IMR-90 (cell line): ENCODE measurements at regions not wholly inside any gene's neighbourhood (a gene's known extent, or its start where the extent isn't known, plus 50 kb on each side); places are given as distances from the start of the nearest gene placed in this dataset.

ENCODE experiments used
- ATAC-seq: fragments of 200-7000 bp; cut with Tn5 transposase; 2 replicates; pipeline ENCODE4 v1.9.1; 2020; ENCODE audit warnings: low read depth, mild to moderate bottlenecking, moderate library complexity
- BruUV-seq: library from RNA; stranded (reverse); fragments of 400-500 nt; replicated peaks from 2 replicates; lab custom pipeline; 2021; lab: Mats Ljungman, UMichigan
- CTCF ChIA-PET: fragments of 300-600 bp; formaldehyde crosslinking; extraction: SDS; loops from one replicate; lab custom pipeline; 2021; ENCODE audit warnings: antibody characterized with exemption; lab: Yijun Ruan, JAX
- POLR2A ChIA-PET: fragments of 300-600 bp; sonication (Branson Sonifier 250); formaldehyde crosslinking; loops from one replicate; lab custom pipeline; 2022; ENCODE audit warnings: antibody characterized with exemption; ENCODE audit not compliant: unreplicated experiment; lab: Charles Lee
- DNase-seq: peaks from one replicate; pipeline ENCODE4 v3.0.0; 2013
- H2AFZ ChIP-seq: replicated peaks from 2 replicates; pipeline ENCODE3; 2013; ENCODE audit warnings: low read length, mild to moderate bottlenecking; ENCODE audit not compliant: poor library complexity
- H2AK5ac ChIP-seq: 2 replicates; pipeline ENCODE4 v1.6.1; 2013; ENCODE audit warnings: low read depth, low read length, inconsistent platforms
- H2AK9ac ChIP-seq: replicated peaks from 2 replicates; pipeline ENCODE3; 2013; ENCODE audit warnings: mild to moderate bottlenecking, low read depth, low read length, moderate library complexity; ENCODE audit not compliant: poor library complexity
- H2BK120ac ChIP-seq: 2 replicates; pipeline ENCODE4 v1.6.1; 2013; ENCODE audit warnings: low read depth, low read length, inconsistent platforms
- H2BK15ac ChIP-seq: 3 replicates; pipeline ENCODE4 v1.6.1; 2013; ENCODE audit warnings: low read depth, low read length, inconsistent platforms
- H2BK20ac ChIP-seq: 2 replicates; pipeline ENCODE4 v1.6.1; 2013; ENCODE audit warnings: low read depth, mild to moderate bottlenecking, inconsistent platforms, low read length, moderate library complexity
- H2BK5ac ChIP-seq: 2 replicates; pipeline ENCODE4 v1.6.1; 2013; ENCODE audit warnings: mild to moderate bottlenecking, low read depth, low read length, inconsistent platforms; ENCODE audit not compliant: poor library complexity, severe bottlenecking
- H3K14ac ChIP-seq: replicated peaks from 2 replicates; pipeline ENCODE4 v1.6.1; 2013; ENCODE audit warnings: low read depth, low read length, inconsistent platforms
- H3K18ac ChIP-seq: 2 replicates; pipeline ENCODE4 v1.6.1; 2013; ENCODE audit warnings: low read depth, low read length, control low read depth
- H3K23ac ChIP-seq: 2 replicates; pipeline ENCODE4 v1.6.1; 2013; ENCODE audit warnings: low read depth, low read length, inconsistent platforms
- H3K27ac ChIP-seq: 2 replicates; pipeline ENCODE4 v1.5.1; 2013; ENCODE audit warnings: mild to moderate bottlenecking, control low read depth, low read length; ENCODE audit not compliant: insufficient read depth
- H3K27me3 ChIP-seq: 2 replicates; pipeline ENCODE4 v1.6.1; 2013; ENCODE audit warnings: low read length; ENCODE audit not compliant: control insufficient read depth, insufficient read depth
- H3K36me3 ChIP-seq: 2 replicates; pipeline ENCODE4 v1.6.1; 2013; ENCODE audit warnings: low read length, mixed read lengths; ENCODE audit not compliant: control insufficient read depth, insufficient read depth
- H3K4ac ChIP-seq: 2 replicates; pipeline ENCODE4 v1.6.1; 2013; ENCODE audit warnings: low read depth, low read length, inconsistent platforms
- H3K4me1 ChIP-seq: 2 replicates; pipeline ENCODE4 v1.6.1; 2013; ENCODE audit warnings: low read length, mixed read lengths; ENCODE audit not compliant: control insufficient read depth, insufficient read depth
- H3K4me2 ChIP-seq: 2 replicates; pipeline ENCODE4 v1.6.1; 2013; ENCODE audit warnings: low read depth, mild to moderate bottlenecking, control low read depth, low read length, moderate library complexity
- H3K4me3 ChIP-seq: 2 replicates; pipeline ENCODE4 v1.5.1; 2013; ENCODE audit warnings: low read depth, mild to moderate bottlenecking, control low read depth, low read length, moderate library complexity; ENCODE audit not compliant: insufficient read depth
- H3K56ac ChIP-seq: 2 replicates; pipeline ENCODE4 v1.6.1; 2013; ENCODE audit warnings: low read length, inconsistent platforms; ENCODE audit not compliant: insufficient read depth; ENCODE audit errors: extremely low read depth
- H3K79me1 ChIP-seq, 2 experiments: 2 replicates each; pipeline ENCODE4 v1.6.1; 2013; ENCODE audit warnings: low read length in 2 of 2, inconsistent platforms in 1 of 2, low read depth in 1 of 2
- H3K9ac ChIP-seq: 2 replicates; pipeline ENCODE4 v1.6.1; 2013; ENCODE audit warnings: low read depth, low read length, control low read depth
- H3K9me1 ChIP-seq: 2 replicates; pipeline ENCODE4 v1.6.1; 2013; ENCODE audit warnings: low read length, inconsistent platforms; ENCODE audit not compliant: insufficient read depth
- H3K9me3 ChIP-seq: 2 replicates; pipeline ENCODE4 v1.6.1; 2013; ENCODE audit warnings: low read length; ENCODE audit not compliant: control insufficient read depth, insufficient read depth
- H4K20me1 ChIP-seq: 2 replicates; pipeline ENCODE4 v1.6.1; 2013; ENCODE audit warnings: low read length, inconsistent platforms; ENCODE audit not compliant: insufficient read depth
- H4K5ac ChIP-seq: 2 replicates; pipeline ENCODE4 v1.6.1; 2013; ENCODE audit warnings: mild to moderate bottlenecking, low read depth, low read length, control low read depth
- H4K8ac ChIP-seq, 2 experiments: 2 replicates each; pipeline ENCODE4 v1.6.1; 2013; ENCODE audit warnings: low read depth in 2 of 2, low read length in 2 of 2, control low read depth in 1 of 2, inconsistent platforms in 1 of 2
- H4K91ac ChIP-seq: 2 replicates; pipeline ENCODE4 v1.6.1; 2013; ENCODE audit warnings: low read depth, low read length, inconsistent platforms; ENCODE audit not compliant: insufficient read depth
- CEBPB ChIP-seq: IDR thresholded peaks from 2 replicates; pipeline ENCODE4 v1.6.1; 2012; ENCODE audit warnings: low read depth, low read length, improper control_type of control experiment
- MAFK ChIP-seq: IDR thresholded peaks from 2 replicates; pipeline ENCODE4 v1.6.1; 2012; ENCODE audit warnings: low read depth, low read length, improper control_type of control experiment
- RAD21 ChIP-seq: IDR thresholded peaks from 2 replicates; pipeline ENCODE4 v1.6.1; 2012; ENCODE audit warnings: low read length, improper control_type of control experiment
- WGBS, 2 experiments: methylation state at CpG; one replicate each; pipeline versions ENCODE4 v1.1.5 to v1.1.7; 2013; ENCODE audit warnings: missing lambda C conversion rate in 2 of 2; ENCODE audit not compliant: insufficient read length in 1 of 2; ENCODE audit errors: extremely low coverage in 2 of 2; 5-methylcytosine and 5-hydroxymethylcytosine counted together
- dilution Hi-C: fragments of 300-500 bp; cut with HindIII; formaldehyde crosslinking; loops from one replicate; pipeline ENCODE4 v1.14.3; 2018; ENCODE audit warnings: low sequenced_read_pairs; ENCODE audit not compliant: unreplicated experiment
- in situ Hi-C: fragments of 300-500 bp; cut with MboI; formaldehyde crosslinking; loops from 3 replicates; pipeline ENCODE4 v1.14.3; 2019; ENCODE audit warnings: low sequenced_read_pairs, inconsistent platforms, mixed read lengths
- intact Hi-C: fragments of 100-400 bp; cut with micrococcal nuclease; formaldehyde crosslinking; loops from 2 replicates; pipeline ENCODE4 v1.10.0; 2022

DNA sequence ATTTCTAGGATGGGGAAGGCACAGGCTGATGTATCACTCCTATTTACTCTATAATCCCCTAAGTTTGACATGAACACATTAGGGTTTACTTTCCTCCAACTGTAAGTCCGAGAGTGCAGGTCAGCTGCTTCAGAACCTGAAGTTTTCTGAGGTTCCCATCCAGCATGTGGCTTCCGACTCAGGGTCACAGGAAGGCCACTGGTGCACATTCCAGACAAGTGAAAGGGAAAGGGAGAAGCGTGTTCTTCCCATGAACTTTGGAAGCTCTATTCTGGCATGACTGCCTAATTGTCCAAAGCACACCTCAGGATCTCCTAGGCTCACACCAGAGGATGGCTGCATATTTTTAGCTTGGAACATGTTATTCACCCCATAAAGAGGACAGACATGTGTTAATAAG lies 602.6 kb downstream of the SEMA5A start:
- POLR2A ChIA-PET = no interaction called here
- no peak overlapping the region for H2AK9ac ChIP-seq
- peak overlapping the region; percentile 37; the same call in 1 of the 2 replicates for H4K91ac ChIP-seq
- H3K4me1 ChIP-seq = peaks cover 4% of the 10 kb centered on the region
- CTCF ChIA-PET = no interaction called here
- no peak overlapping the region for H3K4ac ChIP-seq
- H3K14ac ChIP-seq = peak overlapping the region; percentile 65; the same call in 1 of the 2 replicates
- peak overlapping the region; percentile 16; the same call in 1 of the 2 replicates for H4K5ac ChIP-seq
- no peak overlapping the region for H3K4me3 ChIP-seq
- H3K79me1 ChIP-seq = no peaks in the 10 kb centered on the region
- H3K56ac ChIP-seq = no peak overlapping the region
- TF ChIP-seq CEBPB (no peak), RAD21 (no peak), MAFK (no peak)
- no TSS peak for BruUV-seq
- WGBS, 2 experiments = no CpG with 5 or more reads among the region's 3 CpGs
- H3K9me3 ChIP-seq = peaks cover 3% of the 10 kb centered on the region; the same call in 1 of the 2 replicates
- H2BK15ac ChIP-seq = peak overlapping the region; percentile 36; the same call in 2 of the 3 replicates
- intact Hi-C loops = no loop called here
- peak overlapping the region; percentile 60; the same call in 1 of the 2 replicates for H2BK120ac ChIP-seq
- DNase-seq (peak; percentile 40), ATAC-seq (peak; percentile 32)
- H2AFZ ChIP-seq = peak overlapping the region; percentile 55
- H3K23ac ChIP-seq = no peak overlapping the region
- H3K18ac ChIP-seq = peak overlapping the region; percentile 28; the same call in 1 of the 2 replicates
- H2BK20ac ChIP-seq = no peak overlapping the region
- peak overlapping the region; percentile 72; the same call in 1 of the 2 replicates for H2AK5ac ChIP-seq
- no peaks in the 10 kb centered on the region for H4K20me1 ChIP-seq
- H3K27ac ChIP-seq = peak overlapping the region; percentile 41; the same call in 1 of the 2 replicates
- H2BK5ac ChIP-seq = no peak overlapping the region
- in situ Hi-C loops = no loop called here
- no peaks in the 10 kb centered on the region for H3K36me3 ChIP-seq
- peak overlapping the region; percentile 7; the same call in 1 of the 2 replicates for H3K4me2 ChIP-seq
- dilution Hi-C loops = no loop called here
- no peak overlapping the region for H3K9ac ChIP-seq
- no peaks in the 10 kb centered on the region for H3K27me3 ChIP-seq
- H3K9me1 ChIP-seq = peaks cover 5% of the 10 kb centered on the region
- H4K8ac ChIP-seq = peak overlapping the region in 1 of 2 experiments; percentile 31; a peak in 1 of 4 replicates
